ENCODE measurements at regions not wholly inside any gene's neighbourhood (a gene's known extent, or its start where the extent isn't known, plus 50 kb on each side); places are given as distances from the start of the nearest gene placed in this dataset.

DNA sequence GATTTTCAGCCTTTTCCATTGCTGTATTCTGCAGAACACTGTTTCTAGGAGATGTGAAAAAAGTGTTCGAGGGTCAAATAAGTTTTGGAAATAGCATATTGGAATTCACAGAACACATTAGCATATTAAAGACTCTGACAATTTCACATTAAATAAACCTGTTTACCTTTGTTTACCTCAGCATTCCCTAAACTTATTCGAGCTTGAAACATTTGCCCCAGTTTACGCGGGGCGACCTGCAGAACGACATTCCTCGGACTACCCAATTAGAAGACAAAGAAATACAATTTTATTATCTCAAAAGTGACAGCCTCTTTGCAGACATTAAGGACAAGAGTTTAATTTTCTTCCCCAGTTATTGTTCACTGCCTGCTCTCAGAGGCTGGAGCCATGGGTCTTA lies 110.3 kb upstream of the NFIB start:
- in situ Hi-C loops (cut with HindIII; ENCODE audit: low pct_unique_long_range_greater_than_20kb, low sequenced_read_pairs): no loop called here
- TF ChIP-seq, protein P1, sequence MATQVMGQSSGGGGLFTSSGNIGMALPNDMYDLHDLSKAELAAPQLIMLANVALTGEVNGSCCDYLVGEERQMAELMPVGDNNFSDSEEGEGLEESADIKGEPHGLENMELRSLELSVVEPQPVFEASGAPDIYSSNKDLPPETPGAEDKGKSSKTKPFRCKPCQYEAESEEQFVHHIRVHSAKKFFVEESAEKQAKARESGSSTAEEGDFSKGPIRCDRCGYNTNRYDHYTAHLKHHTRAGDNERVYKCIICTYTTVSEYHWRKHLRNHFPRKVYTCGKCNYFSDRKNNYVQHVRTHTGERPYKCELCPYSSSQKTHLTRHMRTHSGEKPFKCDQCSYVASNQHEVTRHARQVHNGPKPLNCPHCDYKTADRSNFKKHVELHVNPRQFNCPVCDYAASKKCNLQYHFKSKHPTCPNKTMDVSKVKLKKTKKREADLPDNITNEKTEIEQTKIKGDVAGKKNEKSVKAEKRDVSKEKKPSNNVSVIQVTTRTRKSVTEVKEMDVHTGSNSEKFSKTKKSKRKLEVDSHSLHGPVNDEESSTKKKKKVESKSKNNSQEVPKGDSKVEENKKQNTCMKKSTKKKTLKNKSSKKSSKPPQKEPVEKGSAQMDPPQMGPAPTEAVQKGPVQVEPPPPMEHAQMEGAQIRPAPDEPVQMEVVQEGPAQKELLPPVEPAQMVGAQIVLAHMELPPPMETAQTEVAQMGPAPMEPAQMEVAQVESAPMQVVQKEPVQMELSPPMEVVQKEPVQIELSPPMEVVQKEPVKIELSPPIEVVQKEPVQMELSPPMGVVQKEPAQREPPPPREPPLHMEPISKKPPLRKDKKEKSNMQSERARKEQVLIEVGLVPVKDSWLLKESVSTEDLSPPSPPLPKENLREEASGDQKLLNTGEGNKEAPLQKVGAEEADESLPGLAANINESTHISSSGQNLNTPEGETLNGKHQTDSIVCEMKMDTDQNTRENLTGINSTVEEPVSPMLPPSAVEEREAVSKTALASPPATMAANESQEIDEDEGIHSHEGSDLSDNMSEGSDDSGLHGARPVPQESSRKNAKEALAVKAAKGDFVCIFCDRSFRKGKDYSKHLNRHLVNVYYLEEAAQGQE (IDR thresholded peaks at IDR 0.05; ENCODE audit: insufficient read depth in 1 of 2, low read depth in 2 of 2, low read length in 1 of 2): no peak
- TF ChIP-seq CTCF (IDR thresholded peaks at IDR 0.05) (no peak), SIN3A (IDR thresholded peaks at IDR 0.05; ENCODE audit: borderline replicate concordance, insufficient read depth, low read depth, low read length) (no peak), POLR2AphosphoS5 (IDR thresholded peaks at IDR 0.05; ENCODE audit: low read depth, low read length) (no peak), TCF7L2 (IDR thresholded peaks at IDR 0.05; ENCODE audit: low read depth, low read length) (no peak)
- ATAC-seq (no peak), DNase-seq (ENCODE audit: low read depth, low spot score) (no peak)
- no peaks in the 10 kb centered on the region for H3K4me1 ChIP-seq (ENCODE audit: control insufficient read depth, insufficient read depth, low read length)
- H3K9me3 ChIP-seq (ENCODE audit: control insufficient read depth, insufficient read depth, low read depth, low read length): no peaks in the 10 kb centered on the region
- H3K27ac ChIP-seq (ENCODE audit: low read length): no peak overlapping the region
- no peaks in the 10 kb centered on the region for H3K27me3 ChIP-seq (ENCODE audit: control insufficient read depth, insufficient read depth, low read length)
- no peak overlapping the region for H3K4me3 ChIP-seq (ENCODE audit: low read depth in 2 of 2, low read length in 2 of 2)
- no peaks in the 10 kb centered on the region for H3K36me3 ChIP-seq (ENCODE audit: control insufficient read depth, insufficient read depth, low read length)
- intact Hi-C loops (cut with micrococcal nuclease; ENCODE audit: unreplicated experiment): no loop called here
- BruUV-seq (replicated peaks): no TSS peak
- ChIA-PET POLR2A (no interaction called here), CTCF (no interaction called here)

DNA sequence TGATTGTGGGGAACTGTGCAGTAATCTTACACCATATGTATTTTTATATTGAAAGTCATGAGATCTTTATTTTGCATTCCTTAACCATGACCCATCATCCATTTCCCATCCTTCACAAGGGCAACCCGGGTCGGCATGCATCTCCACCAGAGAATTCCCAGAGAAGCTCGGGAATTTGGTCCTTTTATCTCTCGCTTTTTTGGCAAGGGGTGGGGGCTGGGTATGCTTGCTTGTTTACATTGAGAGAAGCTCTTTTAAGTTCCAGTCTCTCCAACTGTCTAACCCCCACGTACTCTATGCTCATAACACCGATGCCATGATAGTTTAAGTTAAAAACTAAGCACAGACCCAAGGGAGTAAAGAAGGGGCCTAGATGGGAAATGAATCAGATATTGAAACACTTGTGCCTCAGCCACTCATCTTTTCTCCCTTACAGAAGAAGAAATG lies 109.9 kb upstream of the NFIB start:
- no TSS peak for BruUV-seq (replicated peaks)
- in situ Hi-C loops (cut with HindIII; ENCODE audit: low pct_unique_long_range_greater_than_20kb, low sequenced_read_pairs): no loop called here
- ChIA-PET POLR2A (no interaction called here), CTCF (no interaction called here)
- ATAC-seq (no peak), DNase-seq (ENCODE audit: low read depth, low spot score) (no peak)
- no peaks in the 10 kb centered on the region for H3K9me3 ChIP-seq (ENCODE audit: control insufficient read depth, insufficient read depth, low read depth, low read length)
- H3K4me1 ChIP-seq (ENCODE audit: control insufficient read depth, insufficient read depth, low read length): no peaks in the 10 kb centered on the region
- intact Hi-C loops (cut with micrococcal nuclease; ENCODE audit: unreplicated experiment): no loop called here
- no peaks in the 10 kb centered on the region for H3K27me3 ChIP-seq (ENCODE audit: control insufficient read depth, insufficient read depth, low read length)
- no peak for TF ChIP-seq CTCF (IDR thresholded peaks at IDR 0.05)
- no peak for TF ChIP-seq POLR2AphosphoS5 (IDR thresholded peaks at IDR 0.05; ENCODE audit: low read depth, low read length)
- no peak for TF ChIP-seq TCF7L2 (IDR thresholded peaks at IDR 0.05; ENCODE audit: low read depth, low read length)
- no peak for TF ChIP-seq SIN3A (IDR thresholded peaks at IDR 0.05; ENCODE audit: borderline replicate concordance, insufficient read depth, low read depth, low read length)
- H3K27ac ChIP-seq (ENCODE audit: low read length): no peak overlapping the region
- no peak overlapping the region for H3K4me3 ChIP-seq (ENCODE audit: low read depth in 2 of 2, low read length in 2 of 2)
- H3K36me3 ChIP-seq (ENCODE audit: control insufficient read depth, insufficient read depth, low read length): no peaks in the 10 kb centered on the region
